ENCODE measurements at regions not wholly inside any gene's neighbourhood (a gene's known extent, or its start where the extent isn't known, plus 50 kb on each side); places are given as distances from the start of the nearest gene placed in this dataset.
"Not testable (repeated sequence)": the region's sequence is repeated elsewhere in the genome, so short reads cannot be mapped to it uniquely, and the experiment has no call there.

DNA sequence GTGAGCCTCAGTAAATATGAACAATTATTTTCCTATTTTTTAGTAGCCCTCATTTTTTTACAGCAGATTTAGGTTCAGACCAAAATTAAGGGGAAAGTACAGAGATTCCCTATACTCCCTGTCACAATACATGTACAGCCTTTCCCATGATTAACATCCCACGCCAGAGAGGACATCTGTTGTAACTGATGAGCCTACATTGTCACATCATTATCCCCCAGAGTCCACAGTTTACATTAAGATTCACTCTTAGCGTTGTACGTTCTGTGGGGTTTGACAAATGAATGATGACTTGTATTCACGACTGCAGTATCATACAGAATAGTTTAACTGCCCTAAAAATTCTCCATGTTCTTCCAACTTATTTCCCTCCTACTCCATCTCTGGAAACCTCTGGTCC is 262.3 kb upstream of the MSX2 start:
- TF ChIP-seq EZH2 (IDR thresholded peaks at IDR 0.05; ENCODE audit: insufficient read depth, poor library complexity, severe bottlenecking) (no peak), EZH2phosphoT487 (IDR thresholded peaks at IDR 0.05; ENCODE audit: insufficient read depth, low read depth) (no peak)
- no peaks in the 10 kb centered on the region for H4K20me1 ChIP-seq (ENCODE audit: insufficient read depth)
- WGBS, 2 experiments (ENCODE audit: low coverage in 1 of 2, low lambda C conversion rate in 2 of 2, missing lambda C conversion rate in 2 of 2): 25% methylated on average over 4 of the region's 4 CpGs

DNA sequence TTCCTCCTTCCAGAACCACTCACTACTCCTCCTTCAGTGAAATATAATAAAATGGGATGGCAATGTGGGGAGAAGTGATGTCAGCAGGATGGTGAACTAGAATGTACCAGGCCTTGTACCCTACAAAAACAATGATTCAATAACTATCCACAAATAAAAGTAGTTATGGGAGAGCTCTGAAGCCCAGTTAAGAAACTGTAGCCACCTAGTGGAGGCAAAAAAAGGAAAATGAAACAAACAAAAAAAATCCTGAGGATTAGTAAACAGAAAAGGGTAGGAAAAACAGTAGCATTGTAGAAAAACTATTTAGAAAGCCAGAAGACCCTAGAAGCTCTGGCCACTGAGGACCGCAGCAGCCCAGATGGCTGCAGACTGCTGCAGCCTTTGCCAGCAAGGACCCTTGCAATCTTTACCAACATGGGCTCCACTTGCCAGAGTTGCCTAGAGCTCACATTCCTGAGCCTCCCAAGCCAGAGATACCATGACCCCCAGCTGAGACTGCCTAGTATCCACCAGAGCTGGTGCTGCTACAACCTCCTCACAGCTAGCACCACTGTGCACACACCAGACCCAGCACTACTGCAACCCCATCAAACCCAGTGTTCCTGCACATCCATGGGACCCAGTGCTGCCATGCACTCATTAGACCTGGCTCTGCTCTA is 259.7 kb upstream of the MSX2 start:
- in situ Hi-C loops (cut with MboI): no loop called here
- Histone ChIP-seq H2AFZ (no peak overlapping the region), H3K36me3 (ENCODE audit: low read depth) (no peaks in the 10 kb centered on the region), H3K9ac (no peak overlapping the region), H3K4me2 (ENCODE audit: unreplicated experiment) (no peak overlapping the region), H3K4me1 (ENCODE audit: insufficient read depth) (no peaks in the 10 kb centered on the region), H3K4me3 (no peak overlapping the region), H4K20me1 (ENCODE audit: insufficient read depth) (no peaks in the 10 kb centered on the region), H3K27ac (no peak overlapping the region), H3F3A (ENCODE audit: insufficient read depth) (no peaks in the 10 kb centered on the region), H3K79me2 (ENCODE audit: insufficient read depth) (no peaks in the 10 kb centered on the region), H3K27me3 (replicated peaks; ENCODE audit: insufficient read depth) (no peaks in the 10 kb centered on the region), H3K9me2 (ENCODE audit: insufficient read depth) (no peaks in the 10 kb centered on the region), H3K9me3 (ENCODE audit: low read depth) (no peaks in the 10 kb centered on the region)
- TF ChIP-seq EZH2 (IDR thresholded peaks at IDR 0.05; ENCODE audit: insufficient read depth, poor library complexity, severe bottlenecking): no peak
- TF ChIP-seq EZH2phosphoT487 (IDR thresholded peaks at IDR 0.05; ENCODE audit: insufficient read depth, low read depth): no peak
- DNase-seq: no peak
- 71 to 74% methylated on average over 1 of the region's 1 CpG for WGBS, 2 experiments (ENCODE audit: low coverage in 1 of 2, low lambda C conversion rate in 2 of 2, missing lambda C conversion rate in 2 of 2)

More for the DNA sequence above, 262.3 kb upstream of the MSX2 start:
- Histone ChIP-seq H3K9me3 (ENCODE audit: low read depth) (no peaks in the 10 kb centered on the region), H2AFZ (no peak overlapping the region), H3K27ac (no peak overlapping the region), H3K27me3 (replicated peaks; ENCODE audit: insufficient read depth) (no peaks in the 10 kb centered on the region), H3K36me3 (ENCODE audit: low read depth) (no peaks in the 10 kb centered on the region), H3K4me1 (ENCODE audit: insufficient read depth) (no peaks in the 10 kb centered on the region), H3K4me3 (no peak overlapping the region), H3K4me2 (ENCODE audit: unreplicated experiment) (no peak overlapping the region), H3K9me2 (ENCODE audit: insufficient read depth) (no peaks in the 10 kb centered on the region), H3F3A (ENCODE audit: insufficient read depth) (no peaks in the 10 kb centered on the region), H3K79me2 (ENCODE audit: insufficient read depth) (no peaks in the 10 kb centered on the region), H3K9ac (no peak overlapping the region)
- in situ Hi-C loops (cut with MboI): no loop called here
- DNase-seq: no peak

DNA sequence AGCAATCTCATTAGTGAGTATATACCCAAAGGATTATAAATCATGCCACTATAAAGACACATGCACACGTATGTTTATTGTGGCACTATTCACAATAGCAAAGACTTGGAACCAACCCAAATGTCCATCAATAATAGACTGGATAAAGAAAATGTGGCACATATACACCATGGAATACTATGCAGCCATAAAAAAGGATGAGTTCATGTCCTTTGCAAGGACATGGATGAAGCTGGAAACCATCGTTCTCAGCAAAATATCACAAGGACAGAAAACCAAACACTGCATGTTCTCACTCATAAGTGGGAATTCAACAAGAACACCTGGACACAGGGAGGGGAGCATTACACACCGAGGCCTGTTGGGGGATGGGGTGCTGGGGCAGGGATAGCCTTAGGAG is 252.9 kb upstream of the MSX2 start:
- H3K27me3 ChIP-seq (replicated peaks; ENCODE audit: insufficient read depth); DNase-seq; H3K36me3 ChIP-seq (ENCODE audit: low read depth); H2AFZ ChIP-seq; H3F3A ChIP-seq (ENCODE audit: insufficient read depth); in situ Hi-C loops (cut with MboI); H3K9me3 ChIP-seq (ENCODE audit: low read depth); H3K4me3 ChIP-seq; H4K20me1 ChIP-seq (ENCODE audit: insufficient read depth); H3K9ac ChIP-seq; H3K9me2 ChIP-seq (ENCODE audit: insufficient read depth); H3K27ac ChIP-seq; H3K4me1 ChIP-seq (ENCODE audit: insufficient read depth); H3K4me2 ChIP-seq (ENCODE audit: unreplicated experiment); H3K79me2 ChIP-seq (ENCODE audit: insufficient read depth): not testable (repeated sequence)
- 26 to 29% methylated on average over 2 to 3 of the region's 3 CpGs for WGBS, 2 experiments (ENCODE audit: low coverage in 1 of 2, low lambda C conversion rate in 2 of 2, missing lambda C conversion rate in 2 of 2)

DNA sequence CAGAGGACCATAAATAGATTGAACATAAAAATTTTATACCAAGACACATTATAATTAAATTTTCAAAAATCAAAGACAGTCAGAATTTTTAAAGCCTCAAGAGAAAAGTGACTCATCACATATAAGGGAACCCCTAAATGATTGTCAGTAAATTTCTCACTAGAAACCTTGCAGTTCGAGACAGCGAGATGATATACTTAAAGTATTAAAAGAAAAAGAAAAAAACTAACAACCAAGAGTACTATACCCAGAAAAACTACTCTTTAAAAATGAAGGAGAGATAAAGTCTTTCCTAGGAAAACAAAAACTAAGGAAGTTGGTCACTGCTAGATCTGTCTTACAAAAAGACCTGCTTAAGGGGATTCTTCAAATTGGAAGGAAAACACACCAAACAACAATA is 251.4 kb upstream of the MSX2 start:
- WGBS, 2 experiments (ENCODE audit: low coverage in 1 of 2, low lambda C conversion rate in 2 of 2, missing lambda C conversion rate in 2 of 2): 60 to 69% methylated on average over 2 of the region's 2 CpGs
- Histone ChIP-seq H3K4me2 (ENCODE audit: unreplicated experiment) (no peak overlapping the region), H3K9me3 (ENCODE audit: low read depth) (no peaks in the 10 kb centered on the region), H3K27ac (no peak overlapping the region), H3K9me2 (ENCODE audit: insufficient read depth) (no peaks in the 10 kb centered on the region), H3K4me1 (ENCODE audit: insufficient read depth) (no peaks in the 10 kb centered on the region), H3K4me3 (no peak overlapping the region), H3K27me3 (replicated peaks; ENCODE audit: insufficient read depth) (no peaks in the 10 kb centered on the region), H3K9ac (no peak overlapping the region), H3K36me3 (ENCODE audit: low read depth) (no peaks in the 10 kb centered on the region), H2AFZ (no peak overlapping the region), H4K20me1 (ENCODE audit: insufficient read depth) (no peaks in the 10 kb centered on the region), H3K79me2 (ENCODE audit: insufficient read depth) (no peaks in the 10 kb centered on the region), H3F3A (ENCODE audit: insufficient read depth) (no peaks in the 10 kb centered on the region)
- DNase-seq: no peak
- in situ Hi-C loops (cut with MboI): no loop called here
- no peak for TF ChIP-seq EZH2 (IDR thresholded peaks at IDR 0.05; ENCODE audit: insufficient read depth, poor library complexity, severe bottlenecking)
- TF ChIP-seq EZH2phosphoT487 (IDR thresholded peaks at IDR 0.05; ENCODE audit: insufficient read depth, low read depth): no peak

DNA sequence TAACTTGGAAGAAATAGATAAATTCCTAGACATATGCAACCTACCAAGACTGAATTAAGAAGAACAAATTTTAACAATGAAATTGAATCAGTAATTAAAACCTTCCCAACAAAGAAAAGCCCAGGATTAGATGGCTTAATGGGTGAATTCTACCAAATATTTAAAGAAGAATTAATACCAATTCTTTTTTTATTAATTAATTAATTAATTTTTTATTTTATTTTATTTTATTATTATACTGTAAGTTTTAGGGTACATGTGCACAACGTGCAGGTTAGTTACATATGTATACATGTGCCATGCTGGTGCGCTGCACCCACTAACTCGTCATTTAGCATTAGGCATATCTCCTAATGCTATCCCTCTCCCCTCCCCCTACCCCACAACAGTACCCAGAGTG is 248.4 kb upstream of the MSX2 start:
- H3K4me2 ChIP-seq (ENCODE audit: unreplicated experiment); H3K4me3 ChIP-seq; DNase-seq; H3K79me2 ChIP-seq (ENCODE audit: insufficient read depth); H2AFZ ChIP-seq; H3K9me3 ChIP-seq (ENCODE audit: low read depth); H4K20me1 ChIP-seq (ENCODE audit: insufficient read depth); H3K27me3 ChIP-seq (replicated peaks; ENCODE audit: insufficient read depth); H3F3A ChIP-seq (ENCODE audit: insufficient read depth); in situ Hi-C loops (cut with MboI); H3K9me2 ChIP-seq (ENCODE audit: insufficient read depth); H3K36me3 ChIP-seq (ENCODE audit: low read depth); H3K9ac ChIP-seq; H3K4me1 ChIP-seq (ENCODE audit: insufficient read depth); H3K27ac ChIP-seq: not testable (repeated sequence)
- 56 to 58% methylated on average over 3 of the region's 3 CpGs for WGBS, 2 experiments (ENCODE audit: low coverage in 1 of 2, low lambda C conversion rate in 2 of 2, missing lambda C conversion rate in 2 of 2)
